GM21381 (cell line): ENCODE measurements at regions not wholly inside any gene's neighbourhood (a gene's known extent, or its start where the extent isn't known, plus 50 kb on each side); places are given as distances from the start of the nearest gene placed in this dataset.

Experiments
- ATAC-seq: cut with Tn5 transposase; IDR thresholded peaks from one replicate; pipeline ENCODE4 v1.9.1; 2021; ENCODE audit warnings: mild to moderate bottlenecking, moderate library complexity; ENCODE audit not compliant: unreplicated experiment

GRCh38 chr6:140576004-140576555, 1201.6 kb upstream of the CITED2 start:
- no peak for ATAC-seq

GRCh38 chr6:140572867-140573266, 1198.4 kb upstream of the CITED2 start:
- ATAC-seq = no peak

GRCh38 chr6:140572129-140572528, 1197.7 kb upstream of the CITED2 start:
- no peak for ATAC-seq

GRCh38 chr6:140571145-140571544, 1196.7 kb upstream of the CITED2 start:
- no peak for ATAC-seq

GRCh38 chr6:140567466-140567865, 1193.0 kb upstream of the CITED2 start:
- ATAC-seq = no peak

GRCh38 chr6:140566781-140567277, 1192.4 kb upstream of the CITED2 start:
- no peak for ATAC-seq

- no peak for ATAC-seq
These were observed 1189.3 kb upstream of the CITED2 start for GRCh38 chr6:140563728-140564127.

- no peak for ATAC-seq
These were observed 1187.3 kb upstream of the CITED2 start for GRCh38 chr6:140561701-140562100.

- no peak for ATAC-seq
These were observed 1186.2 kb upstream of the CITED2 start for GRCh38 chr6:140560671-140561070.

GRCh38 chr6:140559458-140559857, 1185.0 kb upstream of the CITED2 start:
- no peak for ATAC-seq

GRCh38 chr6:140554421-140554820, 1180.0 kb upstream of the CITED2 start:
- ATAC-seq = no peak

GRCh38 chr6:140548366-140548765, 1173.9 kb upstream of the CITED2 start:
- ATAC-seq = no peak

GRCh38 chr6:140546640-140547039, 1172.2 kb upstream of the CITED2 start:
- no peak for ATAC-seq

- ATAC-seq = no peak
These were observed 1170.0 kb upstream of the CITED2 start for GRCh38 chr6:140544431-140544830.

GRCh38 chr6:140542863-140543262, 1168.4 kb upstream of the CITED2 start:
- ATAC-seq = no peak

- no peak for ATAC-seq
These were observed 1166.8 kb upstream of the CITED2 start for GRCh38 chr6:140541288-140541687.

GRCh38 chr6:140540743-140541142, 1166.3 kb upstream of the CITED2 start:
- no peak for ATAC-seq

- no peak for ATAC-seq
These were observed 1164.5 kb upstream of the CITED2 start for GRCh38 chr6:140538926-140539325.

- ATAC-seq = no peak
These were observed 1163.6 kb upstream of the CITED2 start for GRCh38 chr6:140537834-140538705.

GRCh38 chr6:140537211-140537610, 1162.8 kb upstream of the CITED2 start:
- ATAC-seq = no peak

- no peak for ATAC-seq
These were observed 1161.1 kb upstream of the CITED2 start for GRCh38 chr6:140535511-140535910.

GRCh38 chr6:140533526-140533925, 1159.1 kb upstream of the CITED2 start:
- no peak for ATAC-seq
